CD4-positive, alpha-beta memory T cell (primary cell): ENCODE measurements at regions not wholly inside any gene's neighbourhood (a gene's known extent, or its start where the extent isn't known, plus 50 kb on each side); places are given as distances from the start of the nearest gene placed in this dataset.

ENCODE experiments used
- CTCF ChIA-PET: fragments of 350-600 bp; sonication (Branson Sonifier 250); formaldehyde crosslinking; loops from one replicate; lab custom pipeline; 2021; ENCODE audit warnings: inconsistent platforms; ENCODE audit not compliant: partially characterized antibody; lab: Charles Lee
- POLR2A ChIA-PET: fragments of 350-600 bp; sonication (Branson Sonifier 250); formaldehyde crosslinking; loops from one replicate; lab custom pipeline; 2021; ENCODE audit not compliant: partially characterized antibody; lab: Charles Lee
- DNase-seq, 5 donors: peaks; one replicate each; pipeline versions ENCODE4 v3.0.0 to v3.0.0-alpha.2; 2020 to 2022; ENCODE audit warnings: mixed read lengths in 1 of 5
- H3K27ac ChIP-seq: one replicate; pipeline ENCODE4 v1.7.0; 2013; ENCODE audit warnings: low read depth, low read length
- H3K27me3 ChIP-seq: 2 replicates; pipeline ENCODE4 v1.7.0; 2013; ENCODE audit warnings: mild to moderate bottlenecking, low read length, moderate library complexity; ENCODE audit not compliant: insufficient read depth
- H3K36me3 ChIP-seq: 2 replicates; pipeline ENCODE4 v1.7.0; 2013; ENCODE audit warnings: mild to moderate bottlenecking, low read length, moderate library complexity; ENCODE audit not compliant: insufficient read depth
- H3K4me1 ChIP-seq: 2 replicates; pipeline ENCODE4 v1.7.0; 2013; ENCODE audit warnings: mild to moderate bottlenecking, low read length, moderate library complexity; ENCODE audit not compliant: insufficient read depth
- H3K4me3 ChIP-seq, 2 donors: one replicate each; pipeline ENCODE4 v1.7.0; 2013; ENCODE audit warnings: low read length in 2 of 2, mild to moderate bottlenecking in 1 of 2
- H3K9me3 ChIP-seq, 2 donors: one replicate each; pipeline ENCODE4 v1.7.0; 2013; ENCODE audit warnings: low read length in 2 of 2, control low read depth in 1 of 2; ENCODE audit not compliant: control insufficient read depth in 1 of 2
- H3K27ac Mint-ChIP-seq, 7 donors: one replicate each; pipeline ENCODE4 v1.8.0; 2020 to 2021; ENCODE audit warnings: mixed read lengths in 7 of 7, mild to moderate bottlenecking in 6 of 7, inconsistent platforms in 3 of 7, moderate library complexity in 3 of 7
- H3K27me3 Mint-ChIP-seq, 2 donors: one replicate each; pipeline ENCODE4 v1.8.0; 2020 to 2021; ENCODE audit warnings: mixed read lengths in 2 of 2
- H3K36me3 Mint-ChIP-seq, 2 donors: one replicate each; pipeline ENCODE4 v1.8.0; 2020 to 2021; ENCODE audit warnings: mixed read lengths in 2 of 2, inconsistent platforms in 1 of 2, mild to moderate bottlenecking in 1 of 2
- H3K4me1 Mint-ChIP-seq, 4 donors: one replicate each; pipeline ENCODE4 v1.8.0; 2020 to 2021; ENCODE audit warnings: mixed read lengths in 4 of 4, mild to moderate bottlenecking in 1 of 4
- H3K4me3 Mint-ChIP-seq, 8 donors: one replicate each; pipeline ENCODE4 v1.8.0; 2020 to 2021; ENCODE audit warnings: mixed read lengths in 8 of 8, mild to moderate bottlenecking in 7 of 8, moderate library complexity in 6 of 8, inconsistent platforms in 3 of 8
- H3K9me3 Mint-ChIP-seq, 8 donors: one replicate each; pipeline ENCODE4 v1.8.0; 2020 to 2021; ENCODE audit warnings: mixed read lengths in 8 of 8, mild to moderate bottlenecking in 5 of 8, inconsistent platforms in 3 of 8, moderate library complexity in 1 of 8
- intact Hi-C: fragments of 100-400 bp; cut with micrococcal nuclease; formaldehyde crosslinking; loops from one replicate; pipeline ENCODE4 v1.15.1; 2023

GRCh38 chr10:3701491-3701890 is 83.5 kb downstream of the KLF6 start:
- CTCF ChIA-PET = no interaction called here
- intact Hi-C loops = no loop called here
- no peaks in the 10 kb centered on the region for H3K27me3 Mint-ChIP-seq
- no peak overlapping the region for H3K27ac Mint-ChIP-seq
- H3K4me1 ChIP-seq = no peaks in the 10 kb centered on the region
- H3K36me3 Mint-ChIP-seq = no peaks in the 10 kb centered on the region
- no peaks in the 10 kb centered on the region for H3K9me3 ChIP-seq
- no peak overlapping the region for H3K4me3 Mint-ChIP-seq
- no peak overlapping the region for H3K4me3 ChIP-seq
- no peaks in the 10 kb centered on the region for H3K27me3 ChIP-seq
- DNase-seq = no peak
- no peaks in the 10 kb centered on the region for H3K4me1 Mint-ChIP-seq
- H3K9me3 Mint-ChIP-seq = no peaks in the 10 kb centered on the region
- no peak overlapping the region for H3K27ac ChIP-seq
- POLR2A ChIA-PET = no interaction called here
- no peaks in the 10 kb centered on the region for H3K36me3 ChIP-seq

- Histone ChIP-seq H3K27me3 (no peaks in the 10 kb centered on the region), H3K27ac (no peak overlapping the region), H3K9me3 (no peaks in the 10 kb centered on the region), H3K36me3 (no peaks in the 10 kb centered on the region), H3K4me3 (no peak overlapping the region), H3K4me1 (no peaks in the 10 kb centered on the region)
- H3K27ac Mint-ChIP-seq = no peak overlapping the region
- CTCF ChIA-PET = no interaction called here
- no peak overlapping the region for H3K4me3 Mint-ChIP-seq
- H3K9me3 Mint-ChIP-seq = no peaks in the 10 kb centered on the region
- H3K27me3 Mint-ChIP-seq = no peaks in the 10 kb centered on the region
- no peaks in the 10 kb centered on the region for H3K36me3 Mint-ChIP-seq
- H3K4me1 Mint-ChIP-seq = no peaks in the 10 kb centered on the region
- intact Hi-C loops = no loop called here
- POLR2A ChIA-PET = no interaction called here
- DNase-seq = no peak
Observed at GRCh38 chr10:3700531-3701076, 84.4 kb downstream of the KLF6 start.

GRCh38 chr10:3699916-3700315 is 85.1 kb downstream of the KLF6 start:
- Mint-ChIP-seq H3K27ac (no peak overlapping the region), H3K4me1 (no peaks in the 10 kb centered on the region), H3K27me3 (no peaks in the 10 kb centered on the region), H3K9me3 (no peaks in the 10 kb centered on the region), H3K36me3 (no peaks in the 10 kb centered on the region), H3K4me3 (no peak overlapping the region)
- ChIA-PET CTCF (no interaction called here), POLR2A (no interaction called here)
- H3K36me3 ChIP-seq = no peaks in the 10 kb centered on the region
- no peaks in the 10 kb centered on the region for H3K27me3 ChIP-seq
- no peak overlapping the region for H3K27ac ChIP-seq
- DNase-seq = no peak
- no peaks in the 10 kb centered on the region for H3K4me1 ChIP-seq
- intact Hi-C loops = no loop called here
- no peaks in the 10 kb centered on the region for H3K9me3 ChIP-seq
- H3K4me3 ChIP-seq = no peak overlapping the region

GRCh38 chr10:3698312-3698711 is 86.7 kb downstream of the KLF6 start:
- DNase-seq = no peak
- H3K36me3 Mint-ChIP-seq = no peaks in the 10 kb centered on the region
- H3K9me3 Mint-ChIP-seq = no peaks in the 10 kb centered on the region
- intact Hi-C loops = no loop called here
- Histone ChIP-seq H3K4me1 (no peaks in the 10 kb centered on the region), H3K36me3 (no peaks in the 10 kb centered on the region), H3K27me3 (no peaks in the 10 kb centered on the region), H3K27ac (no peak overlapping the region), H3K4me3 (no peak overlapping the region), H3K9me3 (no peaks in the 10 kb centered on the region)
- H3K27ac Mint-ChIP-seq = no peak overlapping the region
- ChIA-PET POLR2A (no interaction called here), CTCF (no interaction called here)
- H3K4me1 Mint-ChIP-seq = no peaks in the 10 kb centered on the region
- no peaks in the 10 kb centered on the region for H3K27me3 Mint-ChIP-seq
- no peak overlapping the region for H3K4me3 Mint-ChIP-seq

- no peaks in the 10 kb centered on the region for H3K9me3 ChIP-seq
- Mint-ChIP-seq H3K9me3 (no peaks in the 10 kb centered on the region), H3K4me1 (no peaks in the 10 kb centered on the region), H3K27ac (peak overlapping the region in 1 of 7 donors; percentile 42), H3K36me3 (no peaks in the 10 kb centered on the region), H3K4me3 (no peak overlapping the region), H3K27me3 (no peaks in the 10 kb centered on the region)
- no peak for DNase-seq
- H3K36me3 ChIP-seq = no peaks in the 10 kb centered on the region
- CTCF ChIA-PET = no interaction called here
- no peak overlapping the region for H3K4me3 ChIP-seq
- no peaks in the 10 kb centered on the region for H3K4me1 ChIP-seq
- H3K27ac ChIP-seq = no peak overlapping the region
- H3K27me3 ChIP-seq = no peaks in the 10 kb centered on the region
- intact Hi-C loops = no loop called here
- POLR2A ChIA-PET = no interaction called here
Observed at GRCh38 chr10:3693698-3694080, 91.3 kb downstream of the KLF6 start.

GRCh38 chr10:3693022-3693697 is 91.8 kb downstream of the KLF6 start:
- no peaks in the 10 kb centered on the region for H3K9me3 Mint-ChIP-seq
- Histone ChIP-seq H3K36me3 (no peaks in the 10 kb centered on the region), H3K27ac (no peak overlapping the region), H3K4me1 (no peaks in the 10 kb centered on the region), H3K4me3 (no peak overlapping the region), H3K27me3 (no peaks in the 10 kb centered on the region), H3K9me3 (no peaks in the 10 kb centered on the region)
- H3K27me3 Mint-ChIP-seq = no peaks in the 10 kb centered on the region
- POLR2A ChIA-PET = no interaction called here
- DNase-seq = no peak
- CTCF ChIA-PET = no interaction called here
- intact Hi-C loops = no loop called here
- no peaks in the 10 kb centered on the region for H3K36me3 Mint-ChIP-seq
- no peaks in the 10 kb centered on the region for H3K4me1 Mint-ChIP-seq
- no peak overlapping the region for H3K4me3 Mint-ChIP-seq
- peak overlapping the region in 1 of 7 donors; percentile 42 for H3K27ac Mint-ChIP-seq

GRCh38 chr10:3692387-3692999 is 92.5 kb downstream of the KLF6 start:
- H3K4me1 Mint-ChIP-seq = peaks cover 0 to 3% (median 0%) of the 10 kb centered on the region in 4 donors
- intact Hi-C loops = no loop called here
- H3K4me3 Mint-ChIP-seq = no peak overlapping the region
- ChIA-PET CTCF (no interaction called here), POLR2A (no interaction called here)
- DNase-seq = no peak
- H3K9me3 ChIP-seq = no peaks in the 10 kb centered on the region
- no peak overlapping the region for H3K4me3 ChIP-seq
- no peaks in the 10 kb centered on the region for H3K36me3 ChIP-seq
- H3K27me3 ChIP-seq = no peaks in the 10 kb centered on the region
- H3K27ac Mint-ChIP-seq = no peak overlapping the region
- no peaks in the 10 kb centered on the region for H3K9me3 Mint-ChIP-seq
- H3K4me1 ChIP-seq = no peaks in the 10 kb centered on the region
- no peaks in the 10 kb centered on the region for H3K36me3 Mint-ChIP-seq
- H3K27me3 Mint-ChIP-seq = no peaks in the 10 kb centered on the region
- no peak overlapping the region for H3K27ac ChIP-seq
